OCI-LY1 (cell line): ENCODE measurements at regions not wholly inside any gene's neighbourhood (a gene's known extent, or its start where the extent isn't known, plus 50 kb on each side); places are given as distances from the start of the nearest gene placed in this dataset.

Experiments
- H2AFZ ChIP-seq: fragments of 200-600 bp; sonication (generic), shearing (Covaris generic); 2 replicates; pipeline ENCODE4 v1.6.0; 2014; ENCODE audit warnings: antibody characterized with exemption, mild to moderate bottlenecking, low read length
- H3F3A ChIP-seq: fragments of 200-600 bp; sonication (generic), shearing (Covaris generic); 2 replicates; pipeline ENCODE4 v1.6.0; 2014; ENCODE audit warnings: mild to moderate bottlenecking, antibody characterized with exemption, low read length, moderate library complexity; ENCODE audit not compliant: insufficient read depth
- H3K27ac ChIP-seq: fragments of 200-600 bp; sonication (generic); 2 replicates; pipeline ENCODE4 v1.5.1; 2014; ENCODE audit warnings: low read length, mixed run types, mild to moderate bottlenecking, low read depth; ENCODE audit not compliant: poor library complexity, severe bottlenecking
- H3K27me3 ChIP-seq: fragments of 200-600 bp; sonication (generic); 2 replicates; pipeline ENCODE4 v1.6.0; 2014; ENCODE audit warnings: antibody characterized with exemption, mild to moderate bottlenecking, low read length, moderate library complexity; ENCODE audit not compliant: insufficient read depth
- H3K36me3 ChIP-seq: fragments of 200-600 bp; sonication (generic); 2 replicates; pipeline ENCODE4 v1.6.1; 2014; ENCODE audit warnings: mild to moderate bottlenecking, antibody characterized with exemption, low read length, moderate library complexity, mixed read lengths; ENCODE audit not compliant: insufficient read depth
- H3K4me1 ChIP-seq: fragments of 200-600 bp; sonication (generic); 2 replicates; pipeline ENCODE4 v1.5.1; 2014; ENCODE audit warnings: mild to moderate bottlenecking, low read length, moderate library complexity; ENCODE audit not compliant: insufficient read depth, severe bottlenecking
- H3K4me2 ChIP-seq: fragments of 200-600 bp; sonication (generic), shearing (Covaris generic); 2 replicates; pipeline ENCODE4 v1.6.1; 2014; ENCODE audit warnings: low read length
- H3K4me3 ChIP-seq: fragments of 200-600 bp; sonication (generic); 2 replicates; pipeline ENCODE4 v1.5.1; 2014; ENCODE audit warnings: low read length, low read depth, mild to moderate bottlenecking, mixed read lengths; ENCODE audit not compliant: poor library complexity, severe bottlenecking
- H3K79me2 ChIP-seq: fragments of 200-600 bp; shearing (Covaris generic); 2 replicates; pipeline ENCODE4 v1.6.1; 2016; ENCODE audit warnings: mixed run types, low read length, mixed read lengths; ENCODE audit not compliant: insufficient read depth
- H3K9ac ChIP-seq: fragments of 200-600 bp; sonication (generic), shearing (Covaris generic); 2 replicates; pipeline ENCODE4 v1.6.1; 2014; ENCODE audit warnings: mild to moderate bottlenecking, low read length, mixed read lengths
- H3K9me2 ChIP-seq: fragments of 200-600 bp; sonication (generic), shearing (Covaris generic); 2 replicates; pipeline ENCODE4 v1.6.1; 2014; ENCODE audit warnings: low read depth, mild to moderate bottlenecking, low read length, mixed read lengths
- H3K9me3 ChIP-seq: fragments of 200-600 bp; shearing (Covaris generic); 2 replicates; pipeline ENCODE4 v1.6.1; 2014; ENCODE audit warnings: low read length, mixed read lengths
- H4K20me1 ChIP-seq: fragments of 200-600 bp; sonication (generic), shearing (Covaris generic); 2 replicates; pipeline ENCODE4 v1.6.0; 2016; ENCODE audit warnings: mild to moderate bottlenecking, low read length; ENCODE audit not compliant: insufficient read depth
- EZH2 ChIP-seq: fragments of 200-600 bp; sonication (generic), shearing (Covaris generic); IDR thresholded peaks from 2 replicates; pipeline ENCODE4 v1.8.0; 2017; ENCODE audit warnings: borderline replicate concordance, mixed run types, mild to moderate bottlenecking, antibody characterized with exemption, low read length, moderate library complexity, mixed read lengths
- TF ChIP-seq, protein P1 (sequence below): fragments of 200-600 bp; sonication (generic), shearing (Covaris generic); IDR thresholded peaks from 2 replicates; pipeline ENCODE4 v1.5.1; 2017; ENCODE audit warnings: mild to moderate bottlenecking, antibody characterized with exemption, low read length, moderate library complexity, mixed read lengths

DNA sequence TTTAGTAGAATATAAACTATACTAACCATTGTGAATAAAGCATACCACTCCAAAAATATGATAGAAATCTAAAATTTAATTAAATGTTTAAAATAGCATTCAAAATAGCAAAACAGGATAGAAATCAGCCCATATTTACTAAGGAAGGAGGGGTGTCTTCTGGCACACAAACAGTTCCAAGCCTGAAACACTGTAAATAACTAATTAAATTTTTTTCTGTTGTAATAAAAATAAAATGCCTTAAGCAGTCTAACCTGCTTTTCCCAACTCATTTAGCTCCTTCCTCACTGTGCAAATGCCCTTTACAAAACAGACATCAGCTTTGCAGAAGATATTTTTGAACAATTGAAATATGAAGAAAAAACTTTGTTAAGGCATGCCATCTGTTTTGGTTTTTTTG lies 707.1 kb upstream of the USP15 start:
- Histone ChIP-seq H3K36me3 (no peaks in the 10 kb centered on the region), H3K9me3 (no peaks in the 10 kb centered on the region), H3K79me2 (no peaks in the 10 kb centered on the region), H4K20me1 (no peaks in the 10 kb centered on the region), H3K9ac (no peak overlapping the region), H3K9me2 (no peaks in the 10 kb centered on the region), H3K4me3 (no peak overlapping the region), H3K27me3 (no peaks in the 10 kb centered on the region), H3K4me1 (no peaks in the 10 kb centered on the region), H3K27ac (no peak overlapping the region), H3F3A (no peaks in the 10 kb centered on the region), H3K4me2 (no peak overlapping the region), H2AFZ (no peak overlapping the region)
- no peak for TF ChIP-seq EZH2
- TF ChIP-seq, protein P1, sequence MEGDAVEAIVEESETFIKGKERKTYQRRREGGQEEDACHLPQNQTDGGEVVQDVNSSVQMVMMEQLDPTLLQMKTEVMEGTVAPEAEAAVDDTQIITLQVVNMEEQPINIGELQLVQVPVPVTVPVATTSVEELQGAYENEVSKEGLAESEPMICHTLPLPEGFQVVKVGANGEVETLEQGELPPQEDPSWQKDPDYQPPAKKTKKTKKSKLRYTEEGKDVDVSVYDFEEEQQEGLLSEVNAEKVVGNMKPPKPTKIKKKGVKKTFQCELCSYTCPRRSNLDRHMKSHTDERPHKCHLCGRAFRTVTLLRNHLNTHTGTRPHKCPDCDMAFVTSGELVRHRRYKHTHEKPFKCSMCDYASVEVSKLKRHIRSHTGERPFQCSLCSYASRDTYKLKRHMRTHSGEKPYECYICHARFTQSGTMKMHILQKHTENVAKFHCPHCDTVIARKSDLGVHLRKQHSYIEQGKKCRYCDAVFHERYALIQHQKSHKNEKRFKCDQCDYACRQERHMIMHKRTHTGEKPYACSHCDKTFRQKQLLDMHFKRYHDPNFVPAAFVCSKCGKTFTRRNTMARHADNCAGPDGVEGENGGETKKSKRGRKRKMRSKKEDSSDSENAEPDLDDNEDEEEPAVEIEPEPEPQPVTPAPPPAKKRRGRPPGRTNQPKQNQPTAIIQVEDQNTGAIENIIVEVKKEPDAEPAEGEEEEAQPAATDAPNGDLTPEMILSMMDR = no peak

DNA sequence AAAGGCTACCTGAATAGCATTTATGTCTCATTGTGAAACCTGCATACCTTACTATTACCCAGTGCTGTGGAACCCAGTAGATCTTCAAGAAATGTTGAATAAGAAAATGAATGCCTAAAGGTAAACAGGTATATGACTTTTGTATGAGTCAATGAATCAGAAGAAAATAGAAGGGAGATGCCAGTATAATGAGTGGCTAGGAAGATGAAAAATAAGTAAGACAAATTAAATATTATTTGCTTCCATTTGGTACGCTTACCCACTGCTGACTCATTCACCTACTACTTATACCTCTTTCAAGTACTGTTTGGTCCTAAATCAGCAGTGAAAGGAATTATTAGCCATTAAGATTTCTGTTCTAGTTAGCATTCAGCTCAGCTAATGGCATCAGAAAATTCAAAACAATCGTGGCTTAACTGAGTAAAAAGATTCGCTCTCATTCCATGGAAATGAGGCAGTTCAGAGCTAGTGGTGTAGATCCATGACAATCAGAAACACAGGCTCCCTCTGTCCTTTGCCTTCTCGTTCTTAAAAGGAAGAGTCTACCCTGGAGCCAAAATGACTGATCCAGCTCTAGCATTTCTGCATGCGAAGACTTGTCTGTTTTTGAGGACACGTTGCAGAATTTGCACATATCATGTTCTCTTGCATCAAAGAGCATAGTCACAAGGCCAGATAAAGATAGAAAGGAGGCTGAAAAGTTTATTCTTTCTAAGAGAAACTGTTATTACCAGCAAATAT lies 705.8 kb upstream of the USP15 start:
- Histone ChIP-seq H3K79me2 (no peaks in the 10 kb centered on the region), H3F3A (no peaks in the 10 kb centered on the region), H3K4me3 (no peak overlapping the region), H3K9me3 (no peaks in the 10 kb centered on the region), H3K9me2 (no peaks in the 10 kb centered on the region), H4K20me1 (no peaks in the 10 kb centered on the region), H3K9ac (no peak overlapping the region), H3K36me3 (no peaks in the 10 kb centered on the region), H3K4me1 (no peaks in the 10 kb centered on the region), H3K27ac (no peak overlapping the region), H3K27me3 (no peaks in the 10 kb centered on the region), H3K4me2 (no peak overlapping the region), H2AFZ (no peak overlapping the region)
- TF ChIP-seq EZH2 = no peak
- TF ChIP-seq, protein P1 = no peak

DNA sequence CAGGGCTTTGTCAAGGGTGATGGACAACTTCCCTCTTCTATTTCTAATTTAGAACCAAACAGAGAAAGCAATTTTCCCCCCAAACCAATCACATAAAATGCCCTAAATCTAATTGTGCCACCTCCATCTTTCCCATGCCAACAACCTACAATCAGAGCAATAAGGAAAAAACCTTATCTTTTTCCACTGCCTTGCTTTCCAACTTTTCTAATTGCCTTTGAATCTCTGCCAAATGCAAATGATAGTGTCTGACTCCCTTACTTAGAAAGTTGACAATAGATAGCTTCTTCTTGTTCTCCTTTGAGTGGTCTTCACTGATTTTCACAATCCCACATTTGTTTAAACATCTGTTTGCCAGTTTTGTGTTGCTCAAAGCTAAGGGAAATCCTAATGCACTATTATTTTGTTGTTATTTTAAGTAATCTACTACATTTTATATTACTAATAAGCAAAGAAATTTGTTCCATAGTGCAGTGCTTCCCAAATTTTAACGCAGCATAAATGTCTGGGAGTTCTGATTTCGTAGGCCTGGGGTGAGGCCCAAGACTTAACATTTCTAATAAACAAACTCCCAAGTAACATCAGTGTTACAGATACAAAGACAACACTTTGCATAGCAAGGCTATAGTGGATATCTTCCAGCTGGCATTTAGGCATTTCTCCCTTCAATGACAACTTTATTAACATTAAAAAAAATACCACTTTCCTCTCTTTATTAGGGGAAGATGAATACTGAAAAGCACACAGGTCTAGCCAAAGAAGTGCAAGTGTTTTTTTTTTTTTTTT lies 696.3 kb upstream of the USP15 start:
- TF ChIP-seq, protein P1 = no peak
- TF ChIP-seq EZH2 = no peak
- H3K27ac ChIP-seq = no peak overlapping the region
- H3K9ac ChIP-seq = no peak overlapping the region
- H3K4me2 ChIP-seq = no peak overlapping the region
- no peaks in the 10 kb centered on the region for H3K36me3 ChIP-seq
- no peak overlapping the region for H2AFZ ChIP-seq
- no peaks in the 10 kb centered on the region for H3K9me2 ChIP-seq
- no peak overlapping the region for H3K4me3 ChIP-seq
- H3K79me2 ChIP-seq = no peaks in the 10 kb centered on the region
- no peaks in the 10 kb centered on the region for H3K9me3 ChIP-seq
- no peaks in the 10 kb centered on the region for H3K4me1 ChIP-seq
- H4K20me1 ChIP-seq = no peaks in the 10 kb centered on the region
- H3F3A ChIP-seq = no peaks in the 10 kb centered on the region
- H3K27me3 ChIP-seq = no peaks in the 10 kb centered on the region
